ENCODE measurements at regions not wholly inside any gene's neighbourhood (a gene's known extent, or its start where the extent isn't known, plus 50 kb on each side); places are given as distances from the start of the nearest gene placed in this dataset.
"Not testable (repeated sequence)": the region's sequence is repeated elsewhere in the genome, so short reads cannot be mapped to it uniquely, and the experiment has no call there.

DNA sequence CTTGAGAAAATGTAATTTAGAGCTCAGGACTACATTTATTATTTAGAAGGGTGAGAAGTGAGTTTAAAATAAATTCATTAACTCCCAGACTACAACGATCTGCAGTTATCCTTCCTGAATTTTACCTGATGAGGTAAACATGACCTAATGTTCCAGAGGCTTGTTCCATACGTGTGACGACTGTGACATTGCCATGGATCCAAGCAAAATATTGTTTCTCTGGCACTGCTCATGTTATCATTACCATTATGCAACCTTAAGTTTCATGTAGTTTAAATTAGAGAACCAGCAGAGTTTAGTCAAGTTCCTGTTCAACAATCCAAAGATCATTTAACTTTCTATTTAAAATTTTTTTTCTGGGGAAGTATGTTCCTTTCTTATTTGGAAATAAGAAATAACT, 279.6 kb downstream of the KLF5 start:
- DNase-seq (ENCODE audit: low read depth), result no peak

DNA sequence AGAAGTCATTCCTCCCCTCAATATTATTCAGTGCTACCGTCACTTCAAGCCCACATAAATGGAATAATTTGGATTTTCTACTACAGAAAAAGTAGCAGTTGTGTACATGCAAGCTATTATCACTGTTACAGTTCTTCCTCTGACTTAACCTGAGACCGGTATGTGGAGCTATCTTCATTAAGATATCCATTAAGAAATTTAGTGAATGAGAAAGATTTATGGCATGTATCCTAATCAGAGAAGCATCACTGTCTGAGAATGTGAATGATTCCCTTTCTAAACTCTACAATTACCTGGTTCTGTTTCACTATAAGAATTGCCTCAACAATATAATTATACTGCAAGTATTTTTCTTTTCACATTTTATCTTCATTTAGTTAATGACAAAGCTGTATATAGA, 278.7 kb downstream of the KLF5 start:
- peak; percentile 11 for DNase-seq (ENCODE audit: low read depth)

DNA sequence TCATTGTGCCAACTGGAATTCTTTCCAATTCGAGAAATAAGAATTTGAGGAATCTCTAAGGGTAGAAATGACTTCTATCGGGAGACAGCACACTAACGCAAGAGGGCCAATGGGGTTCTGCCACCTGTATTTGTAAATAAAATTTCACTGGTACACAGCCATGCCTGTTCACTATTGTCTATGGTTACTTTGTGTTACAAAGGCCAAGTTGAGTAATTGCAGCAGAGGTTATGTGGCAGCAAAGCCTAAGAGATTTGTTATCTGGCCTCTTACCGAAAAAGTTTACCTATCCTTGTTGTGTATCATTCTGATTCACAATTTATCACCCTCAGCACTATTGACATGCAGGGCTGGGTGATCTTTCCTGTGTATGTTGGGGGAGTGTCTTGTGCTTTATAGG, 278.0 kb downstream of the KLF5 start:
- no peak for DNase-seq (ENCODE audit: low read depth)

DNA sequence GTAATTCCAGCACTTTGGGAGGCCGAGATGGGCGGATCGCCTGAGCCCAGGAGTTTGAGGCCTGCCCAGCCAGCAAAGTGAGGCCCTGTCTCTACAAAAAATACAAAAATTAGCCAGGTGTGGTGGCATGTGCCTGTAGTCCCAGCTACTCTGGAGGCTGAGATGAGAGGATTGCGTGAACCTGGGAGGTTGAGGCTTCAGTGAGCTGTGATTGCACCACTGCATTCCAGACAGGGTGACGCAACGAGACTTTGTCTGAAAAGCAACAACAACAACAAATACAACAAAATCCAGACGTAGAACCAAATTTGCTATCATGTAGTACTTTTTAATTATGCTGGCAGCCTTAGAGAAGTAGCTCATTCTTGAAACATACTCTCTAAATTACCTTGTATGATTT, 277.1 kb downstream of the KLF5 start:
- no peak for DNase-seq (ENCODE audit: low read depth)

DNA sequence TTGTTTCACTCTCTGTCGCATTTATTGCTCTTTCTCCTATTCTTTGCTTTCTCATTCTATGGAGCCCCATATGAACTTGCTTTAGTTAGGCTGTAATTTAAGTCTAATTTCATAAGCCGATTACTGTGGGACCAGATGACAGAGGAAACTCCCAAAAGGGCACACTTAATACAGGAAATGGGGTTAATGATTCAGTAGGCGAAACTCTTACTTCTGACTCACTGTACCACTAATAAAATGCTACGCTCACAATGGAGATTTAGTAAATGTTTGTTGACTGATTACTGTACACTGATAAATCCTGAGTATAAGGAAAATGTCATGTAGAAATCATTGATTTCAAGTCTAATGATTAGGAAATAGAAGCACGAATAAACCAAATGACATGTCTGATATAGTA, 276.4 kb downstream of the KLF5 start:
- DNase-seq (ENCODE audit: low read depth), result peak; percentile 87

DNA sequence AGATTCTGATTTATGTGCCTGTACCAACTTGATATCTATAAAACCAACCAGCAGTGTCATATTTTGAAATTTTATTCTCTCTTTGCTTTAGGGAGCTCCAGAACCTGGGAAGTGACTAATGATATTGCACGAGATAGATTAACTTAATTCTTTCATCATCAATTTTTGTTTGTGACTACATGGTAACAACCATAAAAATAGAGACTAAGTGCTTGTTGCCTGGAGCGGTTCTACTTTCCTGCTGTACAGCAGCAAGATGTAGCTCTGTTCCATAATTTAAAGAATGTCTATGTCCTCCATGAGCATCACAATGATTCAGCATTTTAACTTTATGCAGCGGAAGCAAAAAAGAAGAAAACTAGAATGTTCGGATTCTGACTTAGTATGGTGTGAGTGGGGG, 275.6 kb downstream of the KLF5 start:
- peak; percentile 54 for DNase-seq (ENCODE audit: low read depth)

DNA sequence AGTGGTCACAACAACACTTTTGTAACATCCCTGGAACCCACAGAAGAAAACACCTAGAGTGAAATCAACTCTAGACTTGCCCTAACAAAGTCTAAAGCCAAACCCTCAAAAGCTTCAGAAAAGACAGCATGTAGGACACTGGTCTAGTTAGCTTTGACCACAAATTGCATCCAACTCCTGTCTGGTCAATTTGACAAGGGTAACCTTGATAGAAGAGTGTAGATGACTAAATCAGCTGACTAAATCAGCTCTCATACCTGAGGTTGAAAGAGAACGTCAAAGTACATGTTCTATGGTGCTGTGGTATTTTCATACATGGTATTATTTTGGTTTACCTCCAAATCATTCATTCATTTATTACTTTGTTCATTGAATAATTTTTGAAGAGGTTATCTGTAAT, 272.8 kb downstream of the KLF5 start:
- DNase-seq (ENCODE audit: low read depth), result no peak

DNA sequence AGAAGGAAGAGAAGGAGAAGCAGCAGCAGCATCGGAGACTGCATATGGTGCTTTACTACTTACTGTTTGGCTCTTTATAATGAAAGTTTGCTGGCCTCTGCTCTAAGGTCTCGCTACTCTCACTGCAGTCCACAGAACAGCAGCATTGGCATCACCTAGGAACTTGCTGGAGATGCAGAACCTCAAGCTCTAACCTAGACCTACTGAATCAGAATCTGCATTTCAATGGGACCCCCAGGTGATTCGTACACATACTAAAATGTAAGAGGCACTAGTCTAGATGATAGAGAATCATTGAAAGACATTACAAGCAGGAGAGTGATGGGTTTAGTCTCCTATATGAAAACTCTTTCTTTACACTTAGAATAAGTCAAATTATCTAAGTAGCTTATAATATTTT, 270.6 kb downstream of the KLF5 start:
- no peak for DNase-seq (ENCODE audit: low read depth)

DNA sequence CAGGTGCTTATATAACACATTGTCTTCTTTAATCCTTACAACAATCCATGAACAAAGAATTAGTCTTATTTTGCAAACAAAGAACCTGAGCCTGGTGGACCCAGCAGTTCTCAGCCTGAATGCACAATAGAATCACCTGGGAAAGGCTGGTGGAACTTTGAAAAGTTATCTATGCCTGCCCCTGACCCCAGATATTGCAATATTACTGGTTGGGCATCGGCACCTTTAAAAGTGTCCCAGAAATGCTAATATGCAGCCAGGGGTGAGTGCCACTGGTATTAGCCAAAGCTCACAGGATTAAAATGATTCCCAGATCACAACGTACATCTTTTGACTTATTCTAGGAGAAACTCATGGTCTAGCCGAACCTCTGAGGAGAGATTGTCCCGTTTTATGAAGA, 268.8 kb downstream of the KLF5 start:
- DNase-seq (ENCODE audit: low read depth), result no peak

DNA sequence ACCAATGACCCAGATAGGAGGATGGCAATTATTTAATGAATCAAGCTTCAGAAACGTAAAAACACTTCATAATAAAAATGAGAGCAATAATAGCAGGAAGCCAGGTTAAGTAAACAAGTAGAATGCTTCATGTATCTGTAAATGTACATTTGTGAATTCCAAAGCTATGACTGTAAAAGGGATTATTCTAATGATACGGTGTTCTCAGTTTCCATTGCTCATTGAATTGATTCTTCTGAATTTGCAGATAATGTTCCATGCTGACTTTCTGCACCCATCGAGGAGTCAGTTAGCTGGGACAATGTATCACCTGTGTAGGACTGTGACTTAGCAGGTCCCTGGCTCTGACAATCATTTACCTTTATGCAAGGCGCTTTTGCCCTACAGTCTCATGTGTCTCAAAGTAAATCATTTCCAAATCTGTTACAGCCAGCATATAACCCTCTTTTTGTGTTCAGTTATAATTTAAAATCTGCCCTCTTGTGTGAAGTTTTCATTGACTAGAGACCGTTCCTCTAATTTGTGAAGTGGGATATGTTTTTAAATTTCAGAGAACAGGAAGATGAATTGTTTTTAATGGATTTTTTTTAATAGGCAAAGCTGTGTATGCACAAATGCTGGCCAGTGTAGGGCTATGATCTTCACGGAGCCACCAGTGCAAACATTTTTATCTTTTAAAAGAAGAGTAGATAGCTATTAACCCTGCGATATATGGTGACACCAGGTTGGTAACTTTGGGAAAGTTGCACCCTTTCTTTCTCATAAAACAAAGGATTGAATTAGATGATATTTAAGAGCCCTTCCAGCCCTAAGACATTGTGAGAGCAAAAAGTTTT, 267.1 kb downstream of the KLF5 start:
- peak; percentile 4 for DNase-seq (ENCODE audit: low read depth)

DNA sequence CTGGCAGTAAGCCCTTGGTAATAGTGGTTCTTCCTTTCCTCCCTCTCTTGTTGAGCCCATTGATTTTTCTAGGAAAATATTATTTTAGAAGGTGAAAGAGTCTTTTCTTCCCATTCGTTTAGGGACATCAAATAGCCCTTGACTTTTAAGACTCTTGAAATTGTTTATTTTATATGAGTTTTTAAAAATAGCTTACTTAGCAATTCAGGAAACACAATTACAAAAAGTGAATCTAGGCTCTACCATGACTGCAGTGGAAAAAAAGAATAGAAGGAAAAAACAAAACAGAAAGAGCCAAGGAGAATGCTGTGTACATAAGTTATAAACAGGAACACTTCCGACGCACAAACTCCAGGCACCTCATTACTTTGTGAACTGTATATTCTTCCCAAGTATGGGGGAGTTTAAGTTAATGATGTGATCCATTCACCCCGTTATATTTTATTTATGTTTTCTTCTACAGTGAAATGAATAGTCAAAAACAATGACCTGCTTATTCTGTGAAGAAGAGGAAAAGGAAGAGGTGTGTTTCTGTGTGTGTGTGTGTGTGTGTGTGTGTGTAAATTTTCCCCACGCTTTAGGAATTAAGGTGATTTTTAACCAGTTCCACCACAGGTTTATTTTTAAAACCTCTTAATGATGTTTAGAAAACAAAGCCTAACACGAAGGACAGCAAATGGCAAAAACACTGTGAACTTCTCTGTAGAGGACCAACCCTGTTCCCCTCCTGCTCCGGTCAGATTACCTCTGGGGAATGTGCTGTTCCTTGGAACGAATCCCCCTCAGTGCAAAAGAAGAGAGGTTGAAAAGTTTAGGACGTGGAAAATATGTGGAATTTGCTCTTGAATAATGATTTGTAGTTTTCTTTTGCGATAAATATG, 266.3 kb downstream of the KLF5 start:
- no peak for DNase-seq (ENCODE audit: low read depth)

DNA sequence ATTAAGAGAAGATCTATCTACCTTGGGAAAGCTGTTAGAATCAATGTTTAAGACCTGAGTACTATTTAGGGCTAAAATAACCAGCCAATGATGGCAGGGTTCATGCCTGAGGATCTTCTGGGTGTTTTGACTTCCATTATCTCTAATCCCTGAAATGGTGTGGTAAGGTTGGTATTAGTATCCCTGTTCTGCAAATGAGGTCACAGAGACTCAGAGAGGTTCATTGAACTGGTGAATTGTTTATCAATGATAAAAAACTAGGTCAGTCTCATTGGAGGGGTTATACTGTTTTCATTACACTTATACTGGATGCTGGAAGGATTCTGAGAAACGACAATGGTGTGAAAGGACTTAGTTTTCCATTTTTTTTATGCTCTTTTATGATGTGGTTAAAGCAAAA, 264.8 kb downstream of the KLF5 start:
- DNase-seq (ENCODE audit: low read depth), result no peak

DNA sequence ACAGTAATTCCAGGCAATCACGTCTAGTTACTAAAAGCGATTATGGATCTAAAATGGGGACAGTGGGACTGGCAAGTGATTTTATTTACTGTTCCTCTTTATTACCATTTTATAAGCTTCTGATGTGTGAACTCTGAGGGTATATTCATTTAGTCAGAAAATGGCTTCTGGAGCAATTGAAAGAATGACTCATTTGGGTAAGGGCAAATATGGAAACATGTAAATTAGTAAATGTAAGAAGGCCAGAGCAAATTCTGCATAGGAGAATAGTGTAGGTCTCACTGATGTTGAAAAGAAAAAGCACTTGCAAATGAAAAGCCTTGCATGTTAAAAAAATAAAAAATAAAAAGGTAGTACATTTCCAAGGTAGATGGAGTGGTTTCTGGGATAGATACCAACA, 262.2 kb downstream of the KLF5 start:
- DNase-seq (ENCODE audit: low read depth), result no peak

DNA sequence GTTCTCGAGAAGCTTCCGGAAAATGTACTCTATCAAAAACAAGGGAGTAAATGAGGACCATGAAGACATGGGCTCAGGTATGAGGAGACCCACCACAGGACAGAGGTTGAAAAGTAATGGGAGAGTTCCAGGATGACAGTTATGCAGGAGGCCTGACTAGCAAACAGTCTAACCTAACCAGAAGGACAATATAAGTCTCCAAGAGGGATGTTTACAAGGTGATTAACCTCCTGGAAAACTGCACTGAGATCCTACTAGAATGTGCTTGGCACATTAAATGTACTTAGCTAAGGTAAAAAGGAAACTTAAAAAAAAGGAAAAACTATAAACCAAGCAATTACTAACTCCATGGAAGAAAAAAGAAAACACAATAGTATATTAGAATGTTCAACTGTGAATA, 258.3 kb downstream of the KLF5 start:
- DNase-seq (ENCODE audit: low read depth), result no peak

DNA sequence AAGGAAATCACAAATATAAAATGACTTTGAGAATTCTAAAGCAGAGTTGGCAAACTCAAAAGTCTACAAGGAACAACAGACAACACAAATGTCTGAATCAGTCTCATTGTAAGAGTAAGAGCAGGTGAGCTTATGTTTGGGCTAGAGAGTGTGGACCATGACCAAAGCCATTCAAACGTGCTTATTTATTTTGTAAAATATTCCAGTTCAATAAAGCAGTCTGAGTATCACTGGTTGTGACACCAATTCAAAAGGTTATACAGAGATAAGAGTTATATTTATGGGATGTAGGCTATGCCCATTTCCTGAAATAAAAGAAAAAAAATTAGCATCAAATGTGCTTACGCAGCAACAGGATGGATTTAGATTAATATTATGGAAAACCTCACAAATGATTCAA, 251.6 kb downstream of the KLF5 start:
- no peak for DNase-seq (ENCODE audit: low read depth)

DNA sequence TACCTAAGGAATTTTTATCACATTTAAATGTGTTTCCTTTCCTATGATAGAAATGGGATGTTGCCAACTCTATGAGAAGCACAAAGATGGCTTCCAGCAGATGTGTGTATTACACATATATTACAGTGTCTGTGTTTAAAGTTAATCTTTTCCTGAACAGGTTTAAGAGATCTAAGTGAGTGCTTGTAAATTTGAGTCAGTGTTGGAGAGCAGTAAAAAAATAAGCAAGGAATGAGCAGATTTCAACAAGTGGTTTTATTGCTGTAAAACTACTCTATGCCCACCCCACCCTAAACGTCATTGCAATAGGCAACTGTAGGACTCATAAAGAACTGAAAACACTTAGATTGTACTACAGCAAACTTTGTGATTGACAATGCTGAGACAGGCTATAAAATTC, 248.7 kb downstream of the KLF5 start:
- peak; percentile 36 for DNase-seq (ENCODE audit: low read depth)

DNA sequence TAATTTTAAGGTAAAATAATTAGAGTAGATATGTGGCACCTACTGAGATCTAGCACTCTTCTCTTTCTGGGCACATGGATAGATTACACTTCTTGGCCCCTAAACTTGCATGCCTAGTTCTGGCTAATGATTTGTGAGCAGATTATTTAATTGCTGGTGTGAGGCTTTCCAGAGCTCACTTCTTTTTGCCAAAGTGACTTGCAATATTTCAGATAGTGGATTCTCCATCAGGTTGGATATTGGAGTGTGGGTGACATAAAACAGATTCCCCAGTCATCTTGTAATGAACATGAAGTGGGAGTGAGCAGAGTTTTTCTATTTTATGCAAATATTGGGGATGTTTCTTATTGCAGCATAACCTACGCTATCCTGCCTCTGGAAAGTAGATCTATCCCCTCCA, 247.9 kb downstream of the KLF5 start:
- no peak for DNase-seq (ENCODE audit: low read depth)

DNA sequence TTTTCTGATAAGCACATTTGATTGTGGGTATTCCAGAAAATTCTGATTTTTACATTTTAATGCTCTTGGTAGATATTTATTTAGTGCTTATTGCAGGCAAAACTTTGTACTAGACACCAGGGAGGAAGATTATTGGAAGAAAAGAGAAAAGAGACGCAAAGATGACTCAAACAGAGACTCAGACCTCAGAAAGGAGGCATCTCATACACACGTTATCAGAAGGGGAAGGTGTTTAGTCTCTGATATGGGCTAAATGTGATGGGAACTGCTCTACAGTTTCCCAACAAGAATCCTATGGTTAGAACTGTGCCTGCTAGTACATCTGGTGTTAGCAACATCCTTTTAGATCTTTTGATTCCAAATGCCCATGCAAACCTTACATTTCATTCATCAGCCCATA, 245.6 kb downstream of the KLF5 start:
- no peak for DNase-seq (ENCODE audit: low read depth)

DNA sequence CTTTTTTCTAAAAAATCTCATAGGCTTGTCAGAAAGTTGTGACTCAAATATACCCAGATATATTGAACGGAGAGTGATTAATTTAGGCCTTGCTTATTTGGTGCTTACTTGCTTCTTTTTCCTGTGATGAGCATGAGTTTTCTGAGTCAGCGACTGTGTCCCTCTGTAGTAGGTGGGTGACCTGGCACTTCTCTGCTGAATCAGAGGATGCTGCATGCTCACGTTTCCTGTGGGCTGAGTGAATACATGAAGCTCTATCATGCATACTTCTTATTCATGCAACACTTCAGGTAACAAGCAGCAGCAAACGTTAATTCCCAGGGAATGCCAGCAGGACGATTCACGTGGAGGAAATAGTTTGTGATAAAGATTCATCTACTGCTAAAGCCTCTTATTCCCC, 245.0 kb downstream of the KLF5 start:
- peak; percentile 40 for DNase-seq (ENCODE audit: low read depth)

DNA sequence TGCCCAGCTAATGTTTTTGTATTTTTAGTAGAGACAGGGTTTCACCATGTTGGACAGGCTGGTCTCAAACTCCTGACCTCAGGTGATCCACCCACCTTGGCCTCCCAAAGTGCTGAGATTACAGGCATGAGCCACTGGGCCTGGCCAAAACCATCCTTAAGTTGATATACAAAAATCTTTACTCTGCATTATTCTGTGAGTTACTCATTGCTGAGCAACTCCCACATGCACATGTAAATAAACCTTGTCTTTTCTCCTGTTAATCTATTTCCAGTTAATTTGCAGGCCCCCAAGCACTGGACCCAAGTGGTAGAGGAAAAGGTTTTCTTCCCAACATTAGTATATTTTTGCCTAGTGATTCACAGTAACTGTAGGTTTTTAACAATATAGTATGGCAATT, 242.8 kb downstream of the KLF5 start:
- DNase-seq (ENCODE audit: low read depth), result not testable (repeated sequence)

DNA sequence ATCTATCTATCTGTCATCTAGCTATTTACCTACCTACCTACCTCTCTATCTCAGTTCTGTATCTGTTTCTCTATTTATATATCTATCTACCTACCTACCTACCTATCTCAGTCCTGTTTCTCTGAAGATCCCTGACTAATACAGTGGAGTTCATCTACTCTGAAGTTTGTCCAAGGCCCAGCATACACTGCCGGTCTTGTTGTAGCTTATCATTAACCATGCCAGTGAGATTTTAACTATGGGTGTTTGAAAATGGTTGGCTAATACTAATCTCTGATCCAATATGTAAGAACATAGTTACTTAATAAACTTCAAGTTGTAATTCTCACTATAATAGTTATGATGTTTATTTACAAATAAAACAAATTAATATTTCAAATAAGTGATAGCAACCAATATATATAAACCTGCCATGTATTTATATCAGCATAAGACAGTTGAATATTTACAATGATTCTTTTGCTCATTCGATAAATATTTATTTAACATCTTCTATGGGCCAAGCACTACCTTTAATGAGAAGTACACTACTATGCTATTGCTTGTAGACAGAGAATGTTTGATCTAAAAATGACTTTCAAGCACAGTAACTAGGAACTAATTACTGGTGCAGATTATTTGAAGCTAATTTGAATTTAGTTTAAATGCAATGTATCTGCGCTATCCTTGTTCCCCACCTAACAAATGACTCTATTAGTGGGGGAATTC, 242.1 kb downstream of the KLF5 start:
- DNase-seq (ENCODE audit: low read depth), result no peak

DNA sequence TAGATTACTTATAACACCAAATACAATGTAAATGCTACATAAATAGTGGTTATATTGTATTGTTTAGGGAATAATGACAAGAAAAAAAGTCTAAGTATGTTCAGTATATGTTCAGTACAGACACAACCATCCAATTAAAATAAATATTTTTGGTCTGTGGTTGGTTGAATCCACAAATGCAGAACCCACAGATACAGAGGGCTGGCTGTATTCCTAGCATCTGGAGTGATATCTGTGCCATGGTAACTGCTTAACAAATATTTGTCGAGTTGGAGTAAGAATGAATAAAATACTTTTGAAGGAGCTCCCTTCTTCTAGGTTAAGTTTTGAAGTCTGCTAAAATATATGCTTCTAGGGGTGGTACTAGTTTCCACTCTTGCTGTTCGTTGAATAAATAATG, 241.0 kb downstream of the KLF5 start:
- peak; percentile 27 for DNase-seq (ENCODE audit: low read depth)
